SK-N-SH (cell line): ENCODE measurements at regions not wholly inside any gene's neighbourhood (a gene's known extent, or its start where the extent isn't known, plus 50 kb on each side); places are given as distances from the start of the nearest gene placed in this dataset.

ENCODE experiments used
- CTCF ChIA-PET: fragments of 300-600, 350-600 bp; formaldehyde crosslinking; extraction: SDS; loops from one replicate; lab custom pipeline; 2021; lab: Yijun Ruan, JAX
- POLR2A ChIA-PET: fragments of 350-600 bp; sonication (Branson Sonifier 250); formaldehyde crosslinking; extraction: SDS; loops from one replicate; lab custom pipeline; 2020; ENCODE audit warnings: antibody characterized with exemption, inconsistent platforms; lab: Yijun Ruan, JAX
- DNase-seq: peaks from one replicate; pipeline ENCODE4 v3.0.0; 2012
- H2AFZ ChIP-seq: fragments of 200-600 bp; sonication (generic); 2 replicates; pipeline ENCODE4 v1.8.1; 2016; ENCODE audit warnings: antibody characterized with exemption, mild to moderate bottlenecking, low read depth
- H3F3A ChIP-seq: fragments of 200-600 bp; sonication (generic); replicated peaks from 2 replicates; pipeline ENCODE3; 2016; ENCODE audit warnings: antibody characterized with exemption, mild to moderate bottlenecking; ENCODE audit not compliant: insufficient read depth
- H3K27ac ChIP-seq, 2 experiments: fragments of 200-500 bp in 1 of 2; fragments of 200-600 bp in 1 of 2; sonication (Bioruptor generic) in 1 of 2; sonication (generic), shearing (Covaris generic) in 1 of 2; 2 replicates each; pipeline versions ENCODE4 v1.5.1 to v1.6.1; 2014 to 2016; ENCODE audit warnings: low read depth in 2 of 2, inconsistent platforms in 1 of 2, low read length in 1 of 2, mild to moderate bottlenecking in 1 of 2, mixed read lengths in 1 of 2
- H3K27me3 ChIP-seq: fragments of 200-600 bp; sonication (generic), shearing (Covaris generic); 2 replicates; pipeline ENCODE4 v1.6.1; 2016; ENCODE audit warnings: mixed run types; ENCODE audit not compliant: insufficient read depth
- H3K36me3 ChIP-seq, 2 experiments: fragments of 200-500 bp in 1 of 2; fragments of 200-600 bp in 1 of 2; sonication (Bioruptor generic) in 1 of 2; sonication (generic) in 1 of 2; replicated peaks in 1 of 2; 2 replicates each; pipeline versions ENCODE3 to v1.5.1; 2014 to 2016; ENCODE audit warnings: low read length in 1 of 2, mild to moderate bottlenecking in 1 of 2; ENCODE audit not compliant: insufficient read depth in 2 of 2, control insufficient read depth in 1 of 2
- H3K4me1 ChIP-seq, 2 experiments: fragments of 200-500 bp in 1 of 2; fragments of 200-600 bp in 1 of 2; sonication (Bioruptor generic) in 1 of 2; sonication (generic), shearing (Covaris generic) in 1 of 2; 2 replicates each; pipeline versions ENCODE4 v1.5.1 to v1.6.1; 2014 to 2016; ENCODE audit warnings: low read depth in 1 of 2, low read length in 1 of 2, mixed run types in 1 of 2; ENCODE audit not compliant: insufficient read depth in 2 of 2, control insufficient read depth in 1 of 2
- H3K4me2 ChIP-seq: fragments of 200-600 bp; sonication (generic), shearing (Covaris generic); 2 replicates; pipeline ENCODE4 v1.6.1; 2017; ENCODE audit warnings: mixed run types
- H3K4me3 ChIP-seq, 2 experiments: fragments of 200-500 bp in 1 of 2; fragments of 200-600 bp in 1 of 2; sonication (Bioruptor generic) in 1 of 2; sonication (generic), shearing (Covaris generic) in 1 of 2; 2 replicates each; pipeline versions ENCODE4 v1.5.1 to v1.8.1; 2014 to 2016; ENCODE audit warnings: low read depth in 2 of 2, inconsistent platforms in 1 of 2, low read length in 1 of 2, mild to moderate bottlenecking in 1 of 2, mixed read lengths in 1 of 2, moderate library complexity in 1 of 2
- H3K79me2 ChIP-seq: fragments of 200-600 bp; sonication (generic); 2 replicates; pipeline ENCODE4 v1.8.1; 2017; ENCODE audit warnings: mild to moderate bottlenecking; ENCODE audit not compliant: insufficient read depth
- H3K9ac ChIP-seq: fragments of 200-600 bp; sonication (generic); 2 replicates; pipeline ENCODE4 v1.6.1; 2017; ENCODE audit warnings: mixed run types
- H3K9me2 ChIP-seq: fragments of 200-600 bp; sonication (generic); 2 replicates; pipeline ENCODE4 v1.6.1; 2017; ENCODE audit warnings: mixed run types
- H3K9me3 ChIP-seq: fragments of 200-600 bp; sonication (generic); 2 replicates; pipeline ENCODE4 v1.6.1; 2017; ENCODE audit warnings: mixed run types, mild to moderate bottlenecking, moderate library complexity
- H4K20me1 ChIP-seq: fragments of 200-600 bp; sonication (generic); 2 replicates; pipeline ENCODE4 v1.6.1; 2017; ENCODE audit warnings: mild to moderate bottlenecking, mixed run types; ENCODE audit not compliant: insufficient read depth
- CHD2 ChIP-seq: fragments of 150-350 bp; IDR thresholded peaks from 2 replicates; pipeline ENCODE4 v1.6.1; 2018; ENCODE audit warnings: low read length; ENCODE audit not compliant: partially characterized antibody
- CTCF ChIP-seq: fragments of 200-600 bp; sonication (generic); IDR thresholded peaks from 2 replicates; pipeline ENCODE4 v1.6.1; 2017; ENCODE audit warnings: antibody characterized with exemption, mild to moderate bottlenecking, moderate library complexity
- ELF1 ChIP-seq: IDR thresholded peaks from 2 replicates; pipeline ENCODE4 v1.4.0; 2012
- EP300 ChIP-seq, 2 experiments: IDR thresholded peaks; 2 replicates each; pipeline versions ENCODE4 v1.4.0 to v1.6.1; 2012; ENCODE audit warnings: borderline replicate concordance in 1 of 2, low read depth in 1 of 2, low read length in 1 of 2
- EZH2phosphoT487 ChIP-seq: fragments of 200-600 bp; sonication (generic); IDR thresholded peaks from 2 replicates; pipeline ENCODE4 v1.6.1; 2017; ENCODE audit warnings: low read depth, mixed run types, mild to moderate bottlenecking, antibody characterized with exemption, moderate library complexity, borderline replicate concordance
- FOSL2 ChIP-seq: IDR thresholded peaks from 2 replicates; pipeline ENCODE4 v1.4.0; 2012; ENCODE audit warnings: low read depth, mild to moderate bottlenecking, moderate library complexity, borderline replicate concordance
- FOXM1 ChIP-seq: IDR thresholded peaks from 2 replicates; pipeline ENCODE4 v1.4.0; 2012; ENCODE audit warnings: low read depth, mild to moderate bottlenecking
- JUND ChIP-seq: IDR thresholded peaks from 2 replicates; pipeline ENCODE4 v1.4.0; 2012
- MXI1 ChIP-seq: IDR thresholded peaks from 2 replicates; pipeline ENCODE4 v1.6.1; 2012; ENCODE audit warnings: mild to moderate bottlenecking, low read depth, low read length, improper control_type of control experiment
- NFIC ChIP-seq: IDR thresholded peaks from 2 replicates; pipeline ENCODE4 v1.4.0; 2012; ENCODE audit warnings: borderline replicate concordance
- POLR2AphosphoS5 ChIP-seq: IDR thresholded peaks from 2 replicates; pipeline ENCODE4 v1.6.1; 2012; ENCODE audit warnings: low read depth, low read length
- RAD21 ChIP-seq: IDR thresholded peaks from 2 replicates; pipeline ENCODE4 v1.6.1; 2012; ENCODE audit warnings: mild to moderate bottlenecking, low read length
- RCOR1 ChIP-seq: fragments of 150-350 bp; IDR thresholded peaks from 2 replicates; pipeline ENCODE4 v1.6.1; 2017; ENCODE audit warnings: antibody characterized with exemption, low read length
- RXRA ChIP-seq: IDR thresholded peaks from 2 replicates; pipeline ENCODE4 v1.4.0; 2012; ENCODE audit warnings: low read depth, mild to moderate bottlenecking, borderline replicate concordance
- SIN3A ChIP-seq: IDR thresholded peaks from 2 replicates; pipeline ENCODE4 v1.6.1; 2012; ENCODE audit warnings: low read depth, mild to moderate bottlenecking, low read length, moderate library complexity, borderline replicate concordance
- WGBS: methylation state at CpG from one replicate; pipeline ENCODE4 v1.1.6; 2017; ENCODE audit warnings: low lambda C conversion rate; 5-methylcytosine and 5-hydroxymethylcytosine counted together
- TF ChIP-seq, protein P1 (sequence below): fragments of 150-350 bp; IDR thresholded peaks from 2 replicates; pipeline ENCODE4 v1.6.1; 2017; ENCODE audit warnings: antibody characterized with exemption, low read length, low read depth, borderline replicate concordance
- TF ChIP-seq, protein P2 (sequence below): IDR thresholded peaks from 2 replicates; pipeline ENCODE4 v1.4.0; 2012; ENCODE audit warnings: low read depth
- TF ChIP-seq, protein P3 (sequence below): fragments of 150-350 bp; IDR thresholded peaks from 2 replicates; pipeline ENCODE4 v1.6.1; 2016; ENCODE audit warnings: mild to moderate bottlenecking, low read depth, low read length
- TF ChIP-seq, protein P4 (sequence below): IDR thresholded peaks from 2 replicates; pipeline ENCODE4 v1.4.0; 2012; ENCODE audit warnings: low read depth, borderline replicate concordance

DNA sequence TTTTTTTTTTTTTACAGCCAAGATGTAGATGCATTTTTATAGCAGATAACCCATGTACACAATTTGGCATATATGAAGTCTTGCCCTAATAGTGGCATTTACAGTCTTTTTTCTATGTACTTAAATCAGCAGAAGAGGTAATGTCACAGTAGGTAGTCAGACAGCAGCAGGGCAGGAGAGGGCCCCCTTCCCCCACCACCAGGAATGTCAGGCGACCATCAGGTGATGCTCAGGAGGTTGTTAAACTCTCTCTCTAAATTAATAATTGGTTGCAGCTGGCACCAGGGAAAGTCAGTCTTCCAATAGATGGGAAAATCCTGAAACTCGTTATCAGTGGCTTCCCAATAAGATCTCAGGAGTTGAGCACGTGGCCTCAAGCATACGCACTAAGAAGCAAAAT, 188.0 kb upstream of the ADGRB3 start:
- H3F3A ChIP-seq, result no peaks in the 10 kb centered on the region
- H2AFZ ChIP-seq, result no peak overlapping the region
- H4K20me1 ChIP-seq, result no peaks in the 10 kb centered on the region
- no peak for DNase-seq
- no peaks in the 10 kb centered on the region for H3K9me3 ChIP-seq
- TF ChIP-seq EP300 (IDR thresholded peaks at IDR 0.05; ENCODE audit: borderline replicate concordance in 1 of 2, low read depth in 1 of 2, low read length in 1 of 2) (no peak), FOSL2 (no peak), CHD2 (no peak)
- H3K27ac ChIP-seq, result no peak overlapping the region; a peak in 1 of 4 replicates
- POLR2A ChIA-PET, result no interaction called here
- H3K9ac ChIP-seq, result no peak overlapping the region
- no peak overlapping the region for H3K4me3 ChIP-seq
- no peaks in the 10 kb centered on the region; a peak in 1 of 4 replicates for H3K4me1 ChIP-seq
- no peaks in the 10 kb centered on the region for H3K79me2 ChIP-seq
- H3K27me3 ChIP-seq, result no peaks in the 10 kb centered on the region
- no peaks in the 10 kb centered on the region for H3K9me2 ChIP-seq
- CTCF ChIA-PET, result interaction anchor here (0.7 kb wide), 1 partner anchor 189 kb away, joined by 3 read pairs; no protein-coding TSS in a partner anchor
- 58% methylated on average over 4 of the region's 4 CpGs for WGBS
- H3K36me3 ChIP-seq, result no peaks in the 10 kb centered on the region
- no peak overlapping the region for H3K4me2 ChIP-seq

DNA sequence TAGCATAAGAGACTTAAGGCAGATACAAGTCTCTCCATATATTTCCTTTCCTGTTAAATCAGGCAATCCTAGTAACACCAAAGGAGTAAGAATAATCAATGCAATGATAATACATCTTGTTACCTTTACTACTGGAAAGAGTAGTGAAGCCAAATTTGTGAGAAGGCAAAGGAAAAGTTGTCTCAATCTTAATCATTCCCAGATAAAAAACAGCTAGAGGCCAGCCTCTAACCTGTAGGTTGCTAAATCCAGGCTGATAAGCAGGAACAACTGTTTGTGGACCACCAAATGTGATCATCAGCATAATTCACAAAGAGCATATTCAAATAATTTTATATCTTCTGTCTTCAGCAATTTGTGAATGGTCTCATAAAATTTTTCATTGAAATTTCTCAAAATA, 189.2 kb upstream of the ADGRB3 start:
- CTCF ChIA-PET, result no interaction called here
- H3K9me3 ChIP-seq, result no peaks in the 10 kb centered on the region
- no peak overlapping the region for H3K27ac ChIP-seq
- no peak overlapping the region for H3K9ac ChIP-seq
- H4K20me1 ChIP-seq, result no peaks in the 10 kb centered on the region
- H3F3A ChIP-seq, result no peaks in the 10 kb centered on the region
- TF ChIP-seq EZH2phosphoT487, result no peak
- TF ChIP-seq, protein P1, sequence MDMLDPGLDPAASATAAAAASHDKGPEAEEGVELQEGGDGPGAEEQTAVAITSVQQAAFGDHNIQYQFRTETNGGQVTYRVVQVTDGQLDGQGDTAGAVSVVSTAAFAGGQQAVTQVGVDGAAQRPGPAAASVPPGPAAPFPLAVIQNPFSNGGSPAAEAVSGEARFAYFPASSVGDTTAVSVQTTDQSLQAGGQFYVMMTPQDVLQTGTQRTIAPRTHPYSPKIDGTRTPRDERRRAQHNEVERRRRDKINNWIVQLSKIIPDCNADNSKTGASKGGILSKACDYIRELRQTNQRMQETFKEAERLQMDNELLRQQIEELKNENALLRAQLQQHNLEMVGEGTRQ, result no peak
- TF ChIP-seq RXRA, result no peak
- TF ChIP-seq JUND, result no peak
- no peak for TF ChIP-seq ELF1
- TF ChIP-seq, protein P2, sequence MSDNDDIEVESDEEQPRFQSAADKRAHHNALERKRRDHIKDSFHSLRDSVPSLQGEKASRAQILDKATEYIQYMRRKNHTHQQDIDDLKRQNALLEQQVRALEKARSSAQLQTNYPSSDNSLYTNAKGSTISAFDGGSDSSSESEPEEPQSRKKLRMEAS, result no peak
- no peak for TF ChIP-seq CHD2
- TF ChIP-seq FOXM1, result no peak
- no peak for TF ChIP-seq EP300 (IDR thresholded peaks at IDR 0.05; ENCODE audit: borderline replicate concordance in 1 of 2, low read depth in 1 of 2, low read length in 1 of 2)
- no peak for TF ChIP-seq POLR2AphosphoS5
- no peak for TF ChIP-seq MXI1
- no peak for TF ChIP-seq NFIC
- no peak for TF ChIP-seq FOSL2
- TF ChIP-seq, protein P3, sequence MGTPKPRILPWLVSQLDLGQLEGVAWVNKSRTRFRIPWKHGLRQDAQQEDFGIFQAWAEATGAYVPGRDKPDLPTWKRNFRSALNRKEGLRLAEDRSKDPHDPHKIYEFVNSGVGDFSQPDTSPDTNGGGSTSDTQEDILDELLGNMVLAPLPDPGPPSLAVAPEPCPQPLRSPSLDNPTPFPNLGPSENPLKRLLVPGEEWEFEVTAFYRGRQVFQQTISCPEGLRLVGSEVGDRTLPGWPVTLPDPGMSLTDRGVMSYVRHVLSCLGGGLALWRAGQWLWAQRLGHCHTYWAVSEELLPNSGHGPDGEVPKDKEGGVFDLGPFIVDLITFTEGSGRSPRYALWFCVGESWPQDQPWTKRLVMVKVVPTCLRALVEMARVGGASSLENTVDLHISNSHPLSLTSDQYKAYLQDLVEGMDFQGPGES, result no peak
- TF ChIP-seq, protein P4, sequence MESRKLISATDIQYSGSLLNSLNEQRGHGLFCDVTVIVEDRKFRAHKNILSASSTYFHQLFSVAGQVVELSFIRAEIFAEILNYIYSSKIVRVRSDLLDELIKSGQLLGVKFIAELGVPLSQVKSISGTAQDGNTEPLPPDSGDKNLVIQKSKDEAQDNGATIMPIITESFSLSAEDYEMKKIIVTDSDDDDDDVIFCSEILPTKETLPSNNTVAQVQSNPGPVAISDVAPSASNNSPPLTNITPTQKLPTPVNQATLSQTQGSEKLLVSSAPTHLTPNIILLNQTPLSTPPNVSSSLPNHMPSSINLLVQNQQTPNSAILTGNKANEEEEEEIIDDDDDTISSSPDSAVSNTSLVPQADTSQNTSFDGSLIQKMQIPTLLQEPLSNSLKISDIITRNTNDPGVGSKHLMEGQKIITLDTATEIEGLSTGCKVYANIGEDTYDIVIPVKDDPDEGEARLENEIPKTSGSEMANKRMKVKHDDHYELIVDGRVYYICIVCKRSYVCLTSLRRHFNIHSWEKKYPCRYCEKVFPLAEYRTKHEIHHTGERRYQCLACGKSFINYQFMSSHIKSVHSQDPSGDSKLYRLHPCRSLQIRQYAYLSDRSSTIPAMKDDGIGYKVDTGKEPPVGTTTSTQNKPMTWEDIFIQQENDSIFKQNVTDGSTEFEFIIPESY, result no peak
- no peak for TF ChIP-seq RCOR1
- no peak for TF ChIP-seq SIN3A
- no peak for TF ChIP-seq CTCF
- TF ChIP-seq RAD21, result no peak
- H2AFZ ChIP-seq, result no peak overlapping the region
- H3K4me2 ChIP-seq, result no peak overlapping the region
- H3K79me2 ChIP-seq, result no peaks in the 10 kb centered on the region
- H3K27me3 ChIP-seq, result no peaks in the 10 kb centered on the region
- H3K36me3 ChIP-seq, result no peaks in the 10 kb centered on the region
- DNase-seq, result no peak
- no peaks in the 10 kb centered on the region for H3K9me2 ChIP-seq
- no peak overlapping the region for H3K4me3 ChIP-seq
- POLR2A ChIA-PET, result no interaction called here
- H3K4me1 ChIP-seq, result no peaks in the 10 kb centered on the region; a peak in 1 of 4 replicates
